ENCODE measurements at regions not wholly inside any gene's neighbourhood (a gene's known extent, or its start where the extent isn't known, plus 50 kb on each side); places are given as distances from the start of the nearest gene placed in this dataset.

DNA sequence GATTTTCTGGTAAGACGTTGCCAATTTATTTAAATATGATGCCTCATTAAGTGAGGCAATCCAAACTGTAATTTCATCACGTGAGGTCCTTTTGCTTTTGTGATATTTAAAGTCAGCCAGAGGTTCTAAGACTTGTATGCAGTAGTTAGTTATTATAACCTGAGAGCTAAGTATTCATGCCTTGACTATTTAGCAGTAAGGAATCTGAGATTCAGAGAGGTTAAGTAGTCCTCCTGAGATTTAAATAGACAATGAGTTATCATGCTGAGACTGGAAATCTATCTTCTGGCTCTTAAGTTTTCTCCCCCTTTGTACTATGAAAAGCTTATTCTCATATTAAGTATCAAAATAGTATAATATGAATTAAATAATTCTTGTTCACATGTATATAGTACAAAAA lies 158.0 kb downstream of the UTRN start:
- H3K9me3 ChIP-seq, result no peaks in the 10 kb centered on the region
- no peaks in the 10 kb centered on the region for H3K27me3 ChIP-seq
- H3K36me3 ChIP-seq, result peaks cover 75% of the 10 kb centered on the region
- DNase-seq (ENCODE audit: low spot score), result no peak
- H3K4me1 ChIP-seq, result no peaks in the 10 kb centered on the region
- H3K27ac ChIP-seq, result no peak overlapping the region
- no peak for TF ChIP-seq CTCF (IDR thresholded peaks at IDR 0.05)
- no peak overlapping the region for H3K4me3 ChIP-seq

- no peak overlapping the region for H3K4me3 ChIP-seq
- peaks cover 61% of the 10 kb centered on the region for H3K36me3 ChIP-seq
- no peak for DNase-seq (ENCODE audit: low spot score)
- H3K4me1 ChIP-seq, result no peaks in the 10 kb centered on the region
- no peaks in the 10 kb centered on the region for H3K9me3 ChIP-seq
- H3K27me3 ChIP-seq, result no peaks in the 10 kb centered on the region
- no peak for TF ChIP-seq CTCF (IDR thresholded peaks at IDR 0.05)
- no peak overlapping the region for H3K27ac ChIP-seq
Observed at GRCh38 chr6:144447472-144447871, 162.3 kb downstream of the UTRN start.

GRCh38 chr6:144449218-144449617 lies 164.1 kb downstream of the UTRN start:
- no peak for TF ChIP-seq CTCF (IDR thresholded peaks at IDR 0.05)
- no peak for DNase-seq (ENCODE audit: low spot score)
- no peaks in the 10 kb centered on the region for H3K9me3 ChIP-seq
- no peaks in the 10 kb centered on the region for H3K27me3 ChIP-seq
- H3K4me1 ChIP-seq, result no peaks in the 10 kb centered on the region
- H3K4me3 ChIP-seq, result no peak overlapping the region
- H3K36me3 ChIP-seq, result peaks cover 53% of the 10 kb centered on the region
- no peak overlapping the region for H3K27ac ChIP-seq

DNA sequence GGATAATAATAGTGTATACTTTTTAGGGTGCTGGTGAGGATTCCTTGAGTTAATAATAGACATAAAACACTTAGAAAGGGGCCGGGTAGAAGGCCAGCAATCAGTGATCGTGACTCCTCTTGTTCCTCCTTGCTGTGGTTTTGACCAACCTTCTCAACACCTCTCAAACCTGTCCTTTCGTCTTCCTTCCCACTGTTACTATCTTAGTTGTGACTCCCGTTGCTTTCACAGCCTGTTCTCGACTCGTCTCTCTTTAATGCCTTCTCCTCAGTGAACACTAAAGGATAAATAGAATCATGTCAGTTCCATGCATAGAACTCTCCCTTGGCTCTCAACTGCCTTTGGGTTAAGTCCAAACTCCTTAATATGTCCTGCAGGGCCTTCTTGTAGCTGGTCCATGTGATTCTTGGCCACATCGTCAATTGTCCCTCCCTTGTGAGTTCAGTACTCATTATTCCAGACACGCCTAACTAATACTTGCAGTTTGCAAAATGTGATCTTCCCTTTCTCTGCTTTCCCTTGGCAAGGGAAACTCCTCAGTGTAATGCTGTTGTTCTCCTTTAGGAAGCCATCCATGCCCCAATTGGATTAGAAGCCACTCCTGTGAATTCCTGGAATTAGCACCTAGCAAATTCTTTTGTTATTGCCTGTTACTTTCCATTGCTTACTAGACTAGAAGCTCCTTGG lies 164.9 kb downstream of the UTRN start:
- H3K4me1 ChIP-seq, result no peaks in the 10 kb centered on the region
- H3K4me3 ChIP-seq, result no peak overlapping the region
- no peaks in the 10 kb centered on the region for H3K9me3 ChIP-seq
- H3K27me3 ChIP-seq, result no peaks in the 10 kb centered on the region
- peaks cover 45% of the 10 kb centered on the region for H3K36me3 ChIP-seq
- no peak for TF ChIP-seq CTCF (IDR thresholded peaks at IDR 0.05)
- peak overlapping the region in 1 of 2 donors; percentile 3 for H3K27ac ChIP-seq
- no peak for DNase-seq (ENCODE audit: low spot score)

DNA sequence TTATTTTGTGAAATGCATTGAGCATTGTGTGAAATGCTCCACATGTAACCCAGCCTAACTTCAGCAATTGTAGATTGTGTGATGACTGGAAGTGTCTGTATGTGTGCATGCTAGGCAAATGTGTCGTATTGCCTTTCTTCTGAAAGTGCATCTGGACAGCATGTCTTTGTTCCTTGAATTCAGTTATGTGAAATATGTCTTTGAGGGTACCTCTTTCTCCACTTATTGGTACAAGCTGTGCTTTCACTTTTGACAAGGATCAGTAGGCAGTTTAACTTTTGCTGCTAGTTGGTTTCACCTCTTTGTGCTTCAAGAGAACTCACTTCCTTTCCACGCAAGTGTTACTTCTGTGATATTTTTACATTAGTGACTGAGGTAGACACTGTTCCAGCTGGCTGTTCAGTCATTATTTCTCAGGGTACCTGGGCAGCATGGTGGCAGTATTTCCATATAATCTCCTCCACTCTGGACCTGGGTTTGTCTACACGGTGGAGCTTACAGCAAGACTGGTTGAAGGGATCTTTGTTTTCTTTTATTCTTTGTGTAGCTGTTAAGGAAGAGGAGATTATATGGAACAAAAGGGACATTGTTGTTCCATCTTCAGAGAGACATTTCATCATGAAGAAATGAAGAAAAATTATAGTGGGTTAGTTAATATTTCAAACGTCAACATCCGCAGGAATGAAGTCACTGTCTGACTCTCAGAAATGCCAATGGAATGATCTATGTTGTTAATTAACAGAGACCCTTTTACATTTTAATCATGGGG lies 175.4 kb downstream of the UTRN start:
- TF ChIP-seq CTCF (IDR thresholded peaks at IDR 0.05), result no peak
- Histone ChIP-seq H3K36me3 (peaks cover 63% of the 10 kb centered on the region), H3K9me3 (no peaks in the 10 kb centered on the region), H3K27ac (no peak overlapping the region), H3K27me3 (no peaks in the 10 kb centered on the region), H3K4me1 (no peaks in the 10 kb centered on the region), H3K4me3 (no peak overlapping the region)
- DNase-seq (ENCODE audit: low spot score), result no peak
